H1 (cell line): ENCODE measurements at regions not wholly inside any gene's neighbourhood (a gene's known extent, or its start where the extent isn't known, plus 50 kb on each side); places are given as distances from the start of the nearest gene placed in this dataset.

Experiments
- BCL11A ChIP-seq, 2 experiments: IDR thresholded peaks; one replicate each; pipeline ENCODE4 v1.6.1; 2011; ENCODE audit warnings: low read depth in 2 of 2, low read length in 2 of 2, mild to moderate bottlenecking in 2 of 2
- CHD1 ChIP-seq: IDR thresholded peaks from 2 replicates; pipeline ENCODE4 v1.6.1; 2012; ENCODE audit warnings: low read depth, low read length, improper control_type of control experiment
- CREB1 ChIP-seq: IDR thresholded peaks from 2 replicates; pipeline ENCODE4 v1.6.1; 2012; ENCODE audit warnings: inconsistent platforms
- CTCF ChIP-seq, 3 experiments: IDR thresholded peaks; 1 replicate in 2 of 3; 2 replicates in 1 of 3; pipeline versions ENCODE4 v1.5.1 to v1.6.1; 2011; ENCODE audit warnings: low read length in 3 of 3, mild to moderate bottlenecking in 3 of 3, inconsistent platforms in 2 of 3, low read depth in 1 of 3, moderate library complexity in 1 of 3; ENCODE audit not compliant: insufficient read depth in 1 of 3; ENCODE audit errors: control extremely low read depth in 1 of 3
- NANOG ChIP-seq: IDR thresholded peaks from 2 replicates; pipeline ENCODE4 v1.6.1; 2011; ENCODE audit warnings: low read length, low read depth, mild to moderate bottlenecking, inconsistent platforms; ENCODE audit not compliant: insufficient read depth, poor library complexity, severe bottlenecking
- SAP30 ChIP-seq: fragments of 300-600 bp; sonication (generic); IDR thresholded peaks from 2 replicates; pipeline ENCODE4 v1.7.1; 2012; ENCODE audit warnings: low read length, moderate library complexity, mild to moderate bottlenecking, inconsistent platforms; ENCODE audit not compliant: insufficient read depth, insufficient replicate concordance
- SIRT6 ChIP-seq: IDR thresholded peaks from one replicate; pipeline ENCODE4 v1.7.1; 2012; ENCODE audit warnings: low read length, inconsistent platforms
- SUZ12 ChIP-seq: fragments of 200-600 bp; sonication (generic); IDR thresholded peaks from 2 replicates; pipeline ENCODE4 v1.6.1; 2012; ENCODE audit warnings: mild to moderate bottlenecking, inconsistent platforms, low read length, moderate library complexity, mixed read lengths
- ZNF274 ChIP-seq: IDR thresholded peaks from 2 replicates; pipeline ENCODE4 v1.7.0; 2012; ENCODE audit warnings: low read length, borderline replicate concordance; ENCODE audit errors: extremely low read depth
- TF ChIP-seq, protein P1 (sequence below): fragments of 300-600 bp; sonication (generic); IDR thresholded peaks from 2 replicates; pipeline ENCODE4 v1.7.1; 2012; ENCODE audit warnings: low read length, moderate library complexity, mild to moderate bottlenecking, inconsistent platforms; ENCODE audit not compliant: insufficient replicate concordance

GRCh38 chrX:142898164-142898563 lies 127.6 kb upstream of the SPANXN4 start (continued):
- TF ChIP-seq, protein P1, sequence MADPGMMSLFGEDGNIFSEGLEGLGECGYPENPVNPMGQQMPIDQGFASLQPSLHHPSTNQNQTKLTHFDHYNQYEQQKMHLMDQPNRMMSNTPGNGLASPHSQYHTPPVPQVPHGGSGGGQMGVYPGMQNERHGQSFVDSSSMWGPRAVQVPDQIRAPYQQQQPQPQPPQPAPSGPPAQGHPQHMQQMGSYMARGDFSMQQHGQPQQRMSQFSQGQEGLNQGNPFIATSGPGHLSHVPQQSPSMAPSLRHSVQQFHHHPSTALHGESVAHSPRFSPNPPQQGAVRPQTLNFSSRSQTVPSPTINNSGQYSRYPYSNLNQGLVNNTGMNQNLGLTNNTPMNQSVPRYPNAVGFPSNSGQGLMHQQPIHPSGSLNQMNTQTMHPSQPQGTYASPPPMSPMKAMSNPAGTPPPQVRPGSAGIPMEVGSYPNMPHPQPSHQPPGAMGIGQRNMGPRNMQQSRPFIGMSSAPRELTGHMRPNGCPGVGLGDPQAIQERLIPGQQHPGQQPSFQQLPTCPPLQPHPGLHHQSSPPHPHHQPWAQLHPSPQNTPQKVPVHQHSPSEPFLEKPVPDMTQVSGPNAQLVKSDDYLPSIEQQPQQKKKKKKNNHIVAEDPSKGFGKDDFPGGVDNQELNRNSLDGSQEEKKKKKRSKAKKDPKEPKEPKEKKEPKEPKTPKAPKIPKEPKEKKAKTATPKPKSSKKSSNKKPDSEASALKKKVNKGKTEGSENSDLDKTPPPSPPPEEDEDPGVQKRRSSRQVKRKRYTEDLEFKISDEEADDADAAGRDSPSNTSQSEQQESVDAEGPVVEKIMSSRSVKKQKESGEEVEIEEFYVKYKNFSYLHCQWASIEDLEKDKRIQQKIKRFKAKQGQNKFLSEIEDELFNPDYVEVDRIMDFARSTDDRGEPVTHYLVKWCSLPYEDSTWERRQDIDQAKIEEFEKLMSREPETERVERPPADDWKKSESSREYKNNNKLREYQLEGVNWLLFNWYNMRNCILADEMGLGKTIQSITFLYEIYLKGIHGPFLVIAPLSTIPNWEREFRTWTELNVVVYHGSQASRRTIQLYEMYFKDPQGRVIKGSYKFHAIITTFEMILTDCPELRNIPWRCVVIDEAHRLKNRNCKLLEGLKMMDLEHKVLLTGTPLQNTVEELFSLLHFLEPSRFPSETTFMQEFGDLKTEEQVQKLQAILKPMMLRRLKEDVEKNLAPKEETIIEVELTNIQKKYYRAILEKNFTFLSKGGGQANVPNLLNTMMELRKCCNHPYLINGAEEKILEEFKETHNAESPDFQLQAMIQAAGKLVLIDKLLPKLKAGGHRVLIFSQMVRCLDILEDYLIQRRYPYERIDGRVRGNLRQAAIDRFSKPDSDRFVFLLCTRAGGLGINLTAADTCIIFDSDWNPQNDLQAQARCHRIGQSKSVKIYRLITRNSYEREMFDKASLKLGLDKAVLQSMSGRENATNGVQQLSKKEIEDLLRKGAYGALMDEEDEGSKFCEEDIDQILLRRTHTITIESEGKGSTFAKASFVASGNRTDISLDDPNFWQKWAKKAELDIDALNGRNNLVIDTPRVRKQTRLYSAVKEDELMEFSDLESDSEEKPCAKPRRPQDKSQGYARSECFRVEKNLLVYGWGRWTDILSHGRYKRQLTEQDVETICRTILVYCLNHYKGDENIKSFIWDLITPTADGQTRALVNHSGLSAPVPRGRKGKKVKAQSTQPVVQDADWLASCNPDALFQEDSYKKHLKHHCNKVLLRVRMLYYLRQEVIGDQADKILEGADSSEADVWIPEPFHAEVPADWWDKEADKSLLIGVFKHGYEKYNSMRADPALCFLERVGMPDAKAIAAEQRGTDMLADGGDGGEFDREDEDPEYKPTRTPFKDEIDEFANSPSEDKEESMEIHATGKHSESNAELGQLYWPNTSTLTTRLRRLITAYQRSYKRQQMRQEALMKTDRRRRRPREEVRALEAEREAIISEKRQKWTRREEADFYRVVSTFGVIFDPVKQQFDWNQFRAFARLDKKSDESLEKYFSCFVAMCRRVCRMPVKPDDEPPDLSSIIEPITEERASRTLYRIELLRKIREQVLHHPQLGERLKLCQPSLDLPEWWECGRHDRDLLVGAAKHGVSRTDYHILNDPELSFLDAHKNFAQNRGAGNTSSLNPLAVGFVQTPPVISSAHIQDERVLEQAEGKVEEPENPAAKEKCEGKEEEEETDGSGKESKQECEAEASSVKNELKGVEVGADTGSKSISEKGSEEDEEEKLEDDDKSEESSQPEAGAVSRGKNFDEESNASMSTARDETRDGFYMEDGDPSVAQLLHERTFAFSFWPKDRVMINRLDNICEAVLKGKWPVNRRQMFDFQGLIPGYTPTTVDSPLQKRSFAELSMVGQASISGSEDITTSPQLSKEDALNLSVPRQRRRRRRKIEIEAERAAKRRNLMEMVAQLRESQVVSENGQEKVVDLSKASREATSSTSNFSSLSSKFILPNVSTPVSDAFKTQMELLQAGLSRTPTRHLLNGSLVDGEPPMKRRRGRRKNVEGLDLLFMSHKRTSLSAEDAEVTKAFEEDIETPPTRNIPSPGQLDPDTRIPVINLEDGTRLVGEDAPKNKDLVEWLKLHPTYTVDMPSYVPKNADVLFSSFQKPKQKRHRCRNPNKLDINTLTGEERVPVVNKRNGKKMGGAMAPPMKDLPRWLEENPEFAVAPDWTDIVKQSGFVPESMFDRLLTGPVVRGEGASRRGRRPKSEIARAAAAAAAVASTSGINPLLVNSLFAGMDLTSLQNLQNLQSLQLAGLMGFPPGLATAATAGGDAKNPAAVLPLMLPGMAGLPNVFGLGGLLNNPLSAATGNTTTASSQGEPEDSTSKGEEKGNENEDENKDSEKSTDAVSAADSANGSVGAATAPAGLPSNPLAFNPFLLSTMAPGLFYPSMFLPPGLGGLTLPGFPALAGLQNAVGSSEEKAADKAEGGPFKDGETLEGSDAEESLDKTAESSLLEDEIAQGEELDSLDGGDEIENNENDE = no peak
- TF ChIP-seq ZNF274 (no peak), CTCF (IDR thresholded peaks at IDR 0.05; ENCODE audit: control extremely low read depth in 1 of 3, insufficient read depth in 1 of 3, low read depth in 1 of 3, low read length in 3 of 3) (no peak), CHD1 (no peak), NANOG (no peak), SUZ12 (no peak), CREB1 (no peak), SIRT6 (no peak), BCL11A (IDR thresholded peaks at IDR 0.05; ENCODE audit: low read depth in 2 of 2, low read length in 2 of 2) (no peak), SAP30 (no peak)
